ENCODE measurements at regions not wholly inside any gene's neighbourhood (a gene's known extent, or its start where the extent isn't known, plus 50 kb on each side); places are given as distances from the start of the nearest gene placed in this dataset.

DNA sequence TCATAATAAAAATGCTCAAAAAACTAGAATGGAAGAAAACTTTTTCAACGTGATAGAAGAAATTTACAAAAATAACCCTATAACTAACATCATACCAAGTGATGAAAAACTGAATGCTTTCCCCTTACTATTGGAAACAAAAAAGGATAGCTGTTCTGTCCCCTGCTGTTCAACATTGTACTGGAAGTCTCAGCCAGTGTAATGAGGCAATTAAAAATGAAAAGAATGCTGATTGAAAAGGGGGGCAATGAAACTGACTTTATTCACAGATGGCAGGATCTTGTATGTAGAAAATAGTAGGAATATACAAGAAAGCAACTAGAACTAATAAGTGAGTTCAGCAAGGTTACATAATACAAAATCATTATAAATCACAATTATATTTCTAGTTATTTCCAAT, 337.9 kb upstream of the KITLG start:
- Histone ChIP-seq H3K4me1 (ENCODE audit: insufficient read depth) (no peaks in the 10 kb centered on the region), H3K4me2 (no peak overlapping the region), H4K20me1 (ENCODE audit: insufficient read depth, poor library complexity, severe bottlenecking) (no peaks in the 10 kb centered on the region), H2AFZ (no peak overlapping the region), H3K27me3 (no peaks in the 10 kb centered on the region), H3K4me3 (no peak overlapping the region), H3K36me3 (replicated peaks; ENCODE audit: insufficient read depth, low read depth) (no peaks in the 10 kb centered on the region), H3K79me2 (no peaks in the 10 kb centered on the region), H3K9me2 (replicated peaks; ENCODE audit: insufficient read depth) (no peaks in the 10 kb centered on the region), H3K9me3 (ENCODE audit: low read depth) (no peaks in the 10 kb centered on the region), H3K27ac (no peak overlapping the region)
- no peak for DNase-seq (ENCODE audit: low spot score)
- WGBS (ENCODE audit: low lambda C conversion rate, missing lambda C conversion rate) = 79% methylated on average over 1 of the region's 1 CpG
- TF ChIP-seq, protein P1, sequence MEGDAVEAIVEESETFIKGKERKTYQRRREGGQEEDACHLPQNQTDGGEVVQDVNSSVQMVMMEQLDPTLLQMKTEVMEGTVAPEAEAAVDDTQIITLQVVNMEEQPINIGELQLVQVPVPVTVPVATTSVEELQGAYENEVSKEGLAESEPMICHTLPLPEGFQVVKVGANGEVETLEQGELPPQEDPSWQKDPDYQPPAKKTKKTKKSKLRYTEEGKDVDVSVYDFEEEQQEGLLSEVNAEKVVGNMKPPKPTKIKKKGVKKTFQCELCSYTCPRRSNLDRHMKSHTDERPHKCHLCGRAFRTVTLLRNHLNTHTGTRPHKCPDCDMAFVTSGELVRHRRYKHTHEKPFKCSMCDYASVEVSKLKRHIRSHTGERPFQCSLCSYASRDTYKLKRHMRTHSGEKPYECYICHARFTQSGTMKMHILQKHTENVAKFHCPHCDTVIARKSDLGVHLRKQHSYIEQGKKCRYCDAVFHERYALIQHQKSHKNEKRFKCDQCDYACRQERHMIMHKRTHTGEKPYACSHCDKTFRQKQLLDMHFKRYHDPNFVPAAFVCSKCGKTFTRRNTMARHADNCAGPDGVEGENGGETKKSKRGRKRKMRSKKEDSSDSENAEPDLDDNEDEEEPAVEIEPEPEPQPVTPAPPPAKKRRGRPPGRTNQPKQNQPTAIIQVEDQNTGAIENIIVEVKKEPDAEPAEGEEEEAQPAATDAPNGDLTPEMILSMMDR (IDR thresholded peaks at IDR 0.05; ENCODE audit: poor library complexity) = no peak
- TF ChIP-seq EZH2phosphoT487 (IDR thresholded peaks at IDR 0.05; ENCODE audit: low read depth, severe bottlenecking, unreplicated experiment) (no peak), EZH2 (IDR thresholded peaks at IDR 0.05; ENCODE audit: borderline replicate concordance) (no peak)

GRCh38 chr12:88914967-88915366, 334.7 kb upstream of the KITLG start:
- no peaks in the 10 kb centered on the region for H4K20me1 ChIP-seq (ENCODE audit: insufficient read depth, poor library complexity, severe bottlenecking)
- H3K9me2 ChIP-seq (replicated peaks; ENCODE audit: insufficient read depth) = no peaks in the 10 kb centered on the region
- no peak overlapping the region for H3K4me3 ChIP-seq
- WGBS (ENCODE audit: low lambda C conversion rate, missing lambda C conversion rate) = 74% methylated on average over 2 of the region's 2 CpGs
- H3K36me3 ChIP-seq (replicated peaks; ENCODE audit: insufficient read depth, low read depth) = no peaks in the 10 kb centered on the region
- TF ChIP-seq EZH2phosphoT487 (IDR thresholded peaks at IDR 0.05; ENCODE audit: low read depth, severe bottlenecking, unreplicated experiment) = no peak
- TF ChIP-seq, protein P1 (IDR thresholded peaks at IDR 0.05; ENCODE audit: poor library complexity) = no peak
- no peak for TF ChIP-seq EZH2 (IDR thresholded peaks at IDR 0.05; ENCODE audit: borderline replicate concordance)
- no peak overlapping the region for H3K27ac ChIP-seq
- no peak for DNase-seq (ENCODE audit: low spot score)
- H3K4me1 ChIP-seq (ENCODE audit: insufficient read depth) = no peaks in the 10 kb centered on the region
- no peak overlapping the region for H2AFZ ChIP-seq
- H3K4me2 ChIP-seq = no peak overlapping the region
- no peaks in the 10 kb centered on the region for H3K27me3 ChIP-seq
- no peaks in the 10 kb centered on the region for H3K9me3 ChIP-seq (ENCODE audit: low read depth)
- H3K79me2 ChIP-seq = no peaks in the 10 kb centered on the region

DNA sequence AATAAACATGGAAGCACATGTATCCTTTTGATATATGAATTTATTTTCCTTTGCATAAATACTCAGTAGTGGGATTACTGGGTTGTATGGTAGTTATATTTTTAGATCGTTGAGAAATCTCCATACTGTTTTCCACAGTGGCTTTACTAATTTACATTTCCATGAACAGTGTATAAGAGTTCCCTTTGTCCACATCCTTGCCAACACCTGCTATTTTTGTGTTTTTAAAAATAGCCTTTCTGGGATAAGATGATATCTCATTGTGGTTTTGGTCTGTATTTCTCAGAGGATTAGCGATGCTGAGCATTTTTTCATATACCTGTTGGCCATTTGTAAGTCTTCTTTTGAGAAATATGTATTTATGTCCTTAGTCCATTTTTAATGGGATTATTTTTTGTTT, 329.2 kb upstream of the KITLG start:
- Histone ChIP-seq H3K27me3 (no peaks in the 10 kb centered on the region), H3K79me2 (no peaks in the 10 kb centered on the region), H4K20me1 (ENCODE audit: insufficient read depth, poor library complexity, severe bottlenecking) (no peaks in the 10 kb centered on the region)

More for the DNA sequence above, 329.2 kb upstream of the KITLG start:
- no peak overlapping the region for H3K27ac ChIP-seq
- no peak overlapping the region for H3K4me2 ChIP-seq
- H3K4me1 ChIP-seq (ENCODE audit: insufficient read depth) = no peaks in the 10 kb centered on the region
- DNase-seq (ENCODE audit: low spot score) = no peak
- 96% methylated on average over 2 of the region's 2 CpGs for WGBS (ENCODE audit: low lambda C conversion rate, missing lambda C conversion rate)
- H3K36me3 ChIP-seq (replicated peaks; ENCODE audit: insufficient read depth, low read depth) = no peaks in the 10 kb centered on the region
- no peaks in the 10 kb centered on the region for H3K9me2 ChIP-seq (replicated peaks; ENCODE audit: insufficient read depth)
- H2AFZ ChIP-seq = no peak overlapping the region
- no peaks in the 10 kb centered on the region for H3K9me3 ChIP-seq (ENCODE audit: low read depth)
- no peak overlapping the region for H3K4me3 ChIP-seq
- TF ChIP-seq, protein P1 (IDR thresholded peaks at IDR 0.05; ENCODE audit: poor library complexity) = no peak
- TF ChIP-seq EZH2phosphoT487 (IDR thresholded peaks at IDR 0.05; ENCODE audit: low read depth, severe bottlenecking, unreplicated experiment) (no peak), EZH2 (IDR thresholded peaks at IDR 0.05; ENCODE audit: borderline replicate concordance) (no peak)

Data from hepatocyte (in vitro differentiated cells).